Caco-2 (cell line): ENCODE measurements at regions not wholly inside any gene's neighbourhood (a gene's known extent, or its start where the extent isn't known, plus 50 kb on each side); places are given as distances from the start of the nearest gene placed in this dataset.

Experiments used
- BruUV-seq: library from RNA; stranded (reverse); fragments of 400-500 nt; replicated peaks from 2 replicates; lab custom pipeline; 2021; lab: Mats Ljungman, UMichigan
- CTCF ChIA-PET: fragments of 300-600 bp; sonication (Branson Sonifier 250); formaldehyde crosslinking; loops from one replicate; lab custom pipeline; 2022; ENCODE audit warnings: antibody characterized with exemption; lab: Charles Lee
- POLR2A ChIA-PET: fragments of 300-600 bp; sonication (Branson Sonifier 250); formaldehyde crosslinking; loops from one replicate; lab custom pipeline; 2022; ENCODE audit warnings: antibody characterized with exemption; lab: Charles Lee
- DNase-seq, 2 experiments: peaks; one replicate each; pipeline versions ENCODE4 v3.0.0 to v3.0.0-alpha.2; 2020 to 2022
- H3K27me3 ChIP-seq: replicated peaks from 2 replicates; pipeline ENCODE4 v1.6.0; 2011; ENCODE audit warnings: low read length; ENCODE audit not compliant: control insufficient read depth, insufficient read depth
- H3K36me3 ChIP-seq: 2 replicates; pipeline ENCODE4 v1.5.1; 2011; ENCODE audit warnings: low read length; ENCODE audit not compliant: control insufficient read depth, insufficient read depth
- H3K4me1 ChIP-seq: fragments of 250-450 bp; sonication (Bioruptor Pico); 2 replicates; pipeline ENCODE4 v1.5.1; 2020; ENCODE audit warnings: mild to moderate bottlenecking
- H3K4me3 ChIP-seq: 2 replicates; pipeline ENCODE4 v1.5.1; 2011; ENCODE audit warnings: low read depth, mild to moderate bottlenecking, control low read depth, low read length
- H3K9me3 ChIP-seq: fragments of 250-450 bp; sonication (Bioruptor Pico); 2 replicates; pipeline ENCODE4 v1.5.1; 2020; ENCODE audit warnings: mild to moderate bottlenecking, moderate library complexity
- H3K27ac Mint-ChIP-seq: one replicate; pipeline ENCODE4 v1.8.0; 2022; ENCODE audit warnings: mixed read lengths; ENCODE audit not compliant: unreplicated experiment
- H3K27me3 Mint-ChIP-seq: one replicate; pipeline ENCODE4 v1.8.0; 2022; ENCODE audit warnings: mixed read lengths; ENCODE audit not compliant: insufficient read depth, unreplicated experiment
- H3K36me3 Mint-ChIP-seq: one replicate; pipeline ENCODE4 v1.8.0; 2022; ENCODE audit warnings: mild to moderate bottlenecking, mixed read lengths; ENCODE audit not compliant: insufficient read depth, unreplicated experiment
- H3K4me1 Mint-ChIP-seq: one replicate; pipeline ENCODE4 v1.8.0; 2022; ENCODE audit warnings: low read depth, mixed read lengths; ENCODE audit not compliant: unreplicated experiment
- H3K4me3 Mint-ChIP-seq: one replicate; pipeline ENCODE4 v1.8.0; 2022; ENCODE audit warnings: mild to moderate bottlenecking, moderate library complexity, mixed read lengths; ENCODE audit not compliant: unreplicated experiment
- H3K9me3 Mint-ChIP-seq: one replicate; pipeline ENCODE4 v1.8.0; 2022; ENCODE audit warnings: mixed read lengths; ENCODE audit not compliant: unreplicated experiment
- intact Hi-C: fragments of 100-400 bp; cut with micrococcal nuclease; formaldehyde crosslinking; loops from one replicate; pipeline ENCODE4 v1.10.0; 2022; ENCODE audit not compliant: unreplicated experiment
- TF ChIP-seq, protein P1 (sequence below), 2 experiments: fragments of 200-600 bp in 1 of 2; IDR thresholded peaks; 1 replicate in 1 of 2; 2 replicates in 1 of 2; pipeline versions ENCODE4 v1.5.1 to v1.8.0; 2011 to 2022; ENCODE audit warnings: antibody characterized with exemption in 1 of 2, control low read depth in 1 of 2, inconsistent platforms in 1 of 2, low read depth in 1 of 2, low read length in 1 of 2, mild to moderate bottlenecking in 1 of 2, moderate library complexity in 1 of 2; ENCODE audit not compliant: insufficient read depth in 1 of 2, severe bottlenecking in 1 of 2, unreplicated experiment in 1 of 2

DNA sequence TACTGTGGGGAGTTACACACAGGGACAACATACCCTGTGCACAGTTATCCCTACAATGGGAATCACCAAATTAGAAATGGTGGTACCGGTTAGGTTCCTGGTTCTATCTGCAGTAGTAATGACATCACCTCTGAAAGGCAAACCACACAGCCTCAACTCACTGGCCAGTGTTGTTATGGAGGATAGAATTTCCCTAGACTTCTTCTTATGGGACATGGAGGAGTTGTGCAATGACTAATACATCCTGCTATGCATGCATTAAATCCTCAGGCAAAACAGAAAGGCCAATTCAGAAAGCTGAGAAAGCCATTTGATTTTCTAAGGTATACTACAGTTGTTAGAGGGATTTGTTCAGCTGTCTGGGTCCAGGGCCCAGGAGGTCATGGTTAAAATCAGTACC, 439.3 kb downstream of the TMX3 start:
- BruUV-seq = no TSS peak

DNA sequence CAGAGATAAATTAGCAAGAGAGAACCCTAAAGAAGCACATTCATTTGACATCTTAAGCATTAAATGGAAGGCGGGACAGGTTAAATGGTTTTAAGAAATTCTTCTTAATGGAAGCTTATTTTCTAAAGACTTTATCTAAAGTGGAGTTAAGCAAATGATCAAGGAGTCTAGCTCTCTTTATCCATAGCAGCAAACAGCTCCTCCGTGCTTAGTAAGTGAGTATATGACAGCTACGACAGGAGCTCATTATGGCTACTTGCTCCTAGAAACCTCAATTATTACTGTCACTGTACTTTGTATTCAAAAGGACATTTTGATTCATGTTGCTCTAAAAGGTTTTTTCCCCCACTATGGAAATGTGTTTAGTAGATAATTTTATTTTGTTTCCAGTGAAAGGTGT, 444.9 kb downstream of the TMX3 start:
- DNase-seq = no peak
- CTCF ChIA-PET = no interaction called here
- BruUV-seq = no TSS peak

More for the DNA sequence above, 439.3 kb downstream of the TMX3 start:
- H3K27me3 ChIP-seq = no peaks in the 10 kb centered on the region
- TF ChIP-seq, protein P1, sequence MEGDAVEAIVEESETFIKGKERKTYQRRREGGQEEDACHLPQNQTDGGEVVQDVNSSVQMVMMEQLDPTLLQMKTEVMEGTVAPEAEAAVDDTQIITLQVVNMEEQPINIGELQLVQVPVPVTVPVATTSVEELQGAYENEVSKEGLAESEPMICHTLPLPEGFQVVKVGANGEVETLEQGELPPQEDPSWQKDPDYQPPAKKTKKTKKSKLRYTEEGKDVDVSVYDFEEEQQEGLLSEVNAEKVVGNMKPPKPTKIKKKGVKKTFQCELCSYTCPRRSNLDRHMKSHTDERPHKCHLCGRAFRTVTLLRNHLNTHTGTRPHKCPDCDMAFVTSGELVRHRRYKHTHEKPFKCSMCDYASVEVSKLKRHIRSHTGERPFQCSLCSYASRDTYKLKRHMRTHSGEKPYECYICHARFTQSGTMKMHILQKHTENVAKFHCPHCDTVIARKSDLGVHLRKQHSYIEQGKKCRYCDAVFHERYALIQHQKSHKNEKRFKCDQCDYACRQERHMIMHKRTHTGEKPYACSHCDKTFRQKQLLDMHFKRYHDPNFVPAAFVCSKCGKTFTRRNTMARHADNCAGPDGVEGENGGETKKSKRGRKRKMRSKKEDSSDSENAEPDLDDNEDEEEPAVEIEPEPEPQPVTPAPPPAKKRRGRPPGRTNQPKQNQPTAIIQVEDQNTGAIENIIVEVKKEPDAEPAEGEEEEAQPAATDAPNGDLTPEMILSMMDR (IDR thresholded peaks at IDR 0.05; ENCODE audit: insufficient read depth in 1 of 2, low read depth in 1 of 2, low read length in 1 of 2, severe bottlenecking in 1 of 2, unreplicated experiment in 1 of 2) = no peak
- ChIA-PET POLR2A (no interaction called here), CTCF (no interaction called here)
- no peak overlapping the region for H3K4me3 ChIP-seq
- H3K36me3 Mint-ChIP-seq = no peaks in the 10 kb centered on the region
- no peaks in the 10 kb centered on the region for H3K9me3 Mint-ChIP-seq
- H3K27ac Mint-ChIP-seq = no peak overlapping the region
- H3K27me3 Mint-ChIP-seq = no peaks in the 10 kb centered on the region
- no peaks in the 10 kb centered on the region for H3K9me3 ChIP-seq
- H3K4me1 Mint-ChIP-seq = no peaks in the 10 kb centered on the region
- intact Hi-C loops = no loop called here
- no peaks in the 10 kb centered on the region for H3K4me1 ChIP-seq
- no peak for DNase-seq
- H3K36me3 ChIP-seq = no peaks in the 10 kb centered on the region
- H3K4me3 Mint-ChIP-seq = no peak overlapping the region

DNA sequence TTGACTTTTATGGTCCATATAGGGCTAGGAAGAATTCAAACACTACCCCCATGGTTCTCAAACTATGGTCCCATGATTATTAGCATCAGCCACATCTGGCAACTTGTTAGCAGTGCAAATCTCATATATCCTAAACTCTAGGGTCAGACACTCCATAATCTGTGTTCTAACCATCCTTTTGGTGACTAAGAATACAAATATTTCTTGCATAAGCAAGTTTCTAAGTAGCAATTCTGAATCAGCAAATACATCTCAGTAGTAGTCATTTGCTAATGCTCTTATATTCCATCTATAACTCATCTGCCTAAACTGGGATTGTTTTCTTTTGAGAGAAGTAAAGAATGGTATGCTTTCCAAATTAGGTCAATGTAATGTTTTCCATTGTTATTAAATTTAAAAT, 447.3 kb downstream of the TMX3 start:
- BruUV-seq = no TSS peak
- DNase-seq = no peak
- intact Hi-C loops = no loop called here
- H3K9me3 Mint-ChIP-seq = no peaks in the 10 kb centered on the region
- Histone ChIP-seq H3K4me1 (no peaks in the 10 kb centered on the region), H3K27me3 (no peaks in the 10 kb centered on the region), H3K36me3 (no peaks in the 10 kb centered on the region), H3K4me3 (no peak overlapping the region), H3K9me3 (no peaks in the 10 kb centered on the region)
- H3K4me3 Mint-ChIP-seq = no peak overlapping the region
- H3K27me3 Mint-ChIP-seq = peaks cover 2% of the 10 kb centered on the region
- H3K27ac Mint-ChIP-seq = no peak overlapping the region
- H3K36me3 Mint-ChIP-seq = no peaks in the 10 kb centered on the region
- CTCF ChIA-PET = no interaction called here
- TF ChIP-seq, protein P1 (IDR thresholded peaks at IDR 0.05; ENCODE audit: insufficient read depth in 1 of 2, low read depth in 1 of 2, low read length in 1 of 2, severe bottlenecking in 1 of 2, unreplicated experiment in 1 of 2) = no peak
- no peaks in the 10 kb centered on the region for H3K4me1 Mint-ChIP-seq
- POLR2A ChIA-PET = no interaction called here

More for the DNA sequence above, 444.9 kb downstream of the TMX3 start:
- Histone ChIP-seq H3K4me1 (no peaks in the 10 kb centered on the region), H3K9me3 (no peaks in the 10 kb centered on the region), H3K4me3 (no peak overlapping the region), H3K27me3 (no peaks in the 10 kb centered on the region), H3K36me3 (no peaks in the 10 kb centered on the region)
- intact Hi-C loops = no loop called here
- Mint-ChIP-seq H3K27ac (no peak overlapping the region), H3K4me1 (no peaks in the 10 kb centered on the region), H3K27me3 (peaks cover 2% of the 10 kb centered on the region), H3K4me3 (no peak overlapping the region), H3K9me3 (no peaks in the 10 kb centered on the region), H3K36me3 (no peaks in the 10 kb centered on the region)
- TF ChIP-seq, protein P1 (IDR thresholded peaks at IDR 0.05; ENCODE audit: insufficient read depth in 1 of 2, low read depth in 1 of 2, low read length in 1 of 2, severe bottlenecking in 1 of 2, unreplicated experiment in 1 of 2) = no peak
- POLR2A ChIA-PET = no interaction called here
